ENCODE measurements at regions not wholly inside any gene's neighbourhood (a gene's known extent, or its start where the extent isn't known, plus 50 kb on each side); places are given as distances from the start of the nearest gene placed in this dataset.

DNA sequence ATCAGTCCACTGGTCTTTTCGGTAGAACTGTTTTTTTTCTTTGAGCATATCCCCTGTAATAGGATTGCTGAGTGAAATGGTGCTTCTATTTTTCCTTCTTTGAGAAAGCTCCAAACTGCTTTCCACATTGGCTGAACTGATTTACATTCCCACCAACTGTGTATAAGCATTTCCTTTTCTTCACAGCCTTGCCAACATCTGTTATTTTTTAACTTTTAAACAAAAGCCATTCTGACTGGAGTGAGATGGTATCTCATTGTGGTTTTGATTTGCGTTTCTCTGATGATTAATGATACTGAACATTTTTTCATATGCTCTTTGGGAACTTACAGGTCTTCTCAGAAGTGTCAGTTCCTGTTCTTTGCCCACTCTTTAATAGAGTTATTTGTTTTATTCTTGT, 764.7 kb downstream of the MTRR start:
- no peak overlapping the region for H3K4me2 ChIP-seq

DNA sequence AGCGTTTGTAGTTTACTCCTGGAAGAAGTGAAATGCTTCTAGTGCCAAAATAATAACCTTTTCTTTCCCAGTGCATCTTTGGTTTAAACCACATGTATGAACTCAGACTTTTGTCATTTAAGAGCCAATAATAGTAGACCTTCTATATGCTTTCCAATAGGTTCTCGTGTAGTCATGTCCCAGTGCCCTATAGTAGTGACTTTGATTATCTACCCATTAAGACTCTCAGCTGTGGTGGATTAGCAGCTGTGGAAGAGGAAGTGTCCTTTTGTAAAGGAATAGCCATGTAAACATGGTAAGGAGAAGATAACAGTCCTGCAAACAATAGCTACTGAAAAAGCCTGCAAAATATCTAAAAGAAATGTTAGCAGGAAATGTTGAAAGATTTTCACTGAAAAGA, 765.3 kb downstream of the MTRR start:
- Histone ChIP-seq H3K36me3 (replicated peaks; ENCODE audit: insufficient read depth, low read depth) (no peaks in the 10 kb centered on the region), H3K27ac (peak overlapping the region; percentile 0), H2AFZ (no peak overlapping the region), H4K20me1 (ENCODE audit: insufficient read depth, poor library complexity, severe bottlenecking) (no peaks in the 10 kb centered on the region), H3K27me3 (no peaks in the 10 kb centered on the region), H3K4me1 (ENCODE audit: insufficient read depth) (no peaks in the 10 kb centered on the region), H3K4me3 (no peak overlapping the region), H3K9me2 (replicated peaks; ENCODE audit: insufficient read depth) (no peaks in the 10 kb centered on the region), H3K79me2 (no peaks in the 10 kb centered on the region), H3K9me3 (ENCODE audit: low read depth) (no peaks in the 10 kb centered on the region), H3K4me2 (no peak overlapping the region)
- DNase-seq (ENCODE audit: low spot score): no peak
- TF ChIP-seq EZH2phosphoT487 (IDR thresholded peaks at IDR 0.05; ENCODE audit: low read depth, severe bottlenecking, unreplicated experiment) (no peak), EZH2 (IDR thresholded peaks at IDR 0.05; ENCODE audit: borderline replicate concordance) (no peak)
- TF ChIP-seq, protein P1, sequence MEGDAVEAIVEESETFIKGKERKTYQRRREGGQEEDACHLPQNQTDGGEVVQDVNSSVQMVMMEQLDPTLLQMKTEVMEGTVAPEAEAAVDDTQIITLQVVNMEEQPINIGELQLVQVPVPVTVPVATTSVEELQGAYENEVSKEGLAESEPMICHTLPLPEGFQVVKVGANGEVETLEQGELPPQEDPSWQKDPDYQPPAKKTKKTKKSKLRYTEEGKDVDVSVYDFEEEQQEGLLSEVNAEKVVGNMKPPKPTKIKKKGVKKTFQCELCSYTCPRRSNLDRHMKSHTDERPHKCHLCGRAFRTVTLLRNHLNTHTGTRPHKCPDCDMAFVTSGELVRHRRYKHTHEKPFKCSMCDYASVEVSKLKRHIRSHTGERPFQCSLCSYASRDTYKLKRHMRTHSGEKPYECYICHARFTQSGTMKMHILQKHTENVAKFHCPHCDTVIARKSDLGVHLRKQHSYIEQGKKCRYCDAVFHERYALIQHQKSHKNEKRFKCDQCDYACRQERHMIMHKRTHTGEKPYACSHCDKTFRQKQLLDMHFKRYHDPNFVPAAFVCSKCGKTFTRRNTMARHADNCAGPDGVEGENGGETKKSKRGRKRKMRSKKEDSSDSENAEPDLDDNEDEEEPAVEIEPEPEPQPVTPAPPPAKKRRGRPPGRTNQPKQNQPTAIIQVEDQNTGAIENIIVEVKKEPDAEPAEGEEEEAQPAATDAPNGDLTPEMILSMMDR (IDR thresholded peaks at IDR 0.05; ENCODE audit: poor library complexity): no peak
- WGBS (ENCODE audit: low lambda C conversion rate, missing lambda C conversion rate): 38% methylated on average over 2 of the region's 2 CpGs

More for the DNA sequence above, 764.7 kb downstream of the MTRR start:
- H3K27ac ChIP-seq: peak overlapping the region; percentile 0
- H3K9me3 ChIP-seq (ENCODE audit: low read depth): no peaks in the 10 kb centered on the region
- no peak overlapping the region for H2AFZ ChIP-seq
- TF ChIP-seq, protein P1 (IDR thresholded peaks at IDR 0.05; ENCODE audit: poor library complexity): no peak
- TF ChIP-seq EZH2 (IDR thresholded peaks at IDR 0.05; ENCODE audit: borderline replicate concordance): no peak
- no peak for TF ChIP-seq EZH2phosphoT487 (IDR thresholded peaks at IDR 0.05; ENCODE audit: low read depth, severe bottlenecking, unreplicated experiment)
- no peaks in the 10 kb centered on the region for H3K27me3 ChIP-seq
- no peaks in the 10 kb centered on the region for H3K9me2 ChIP-seq (replicated peaks; ENCODE audit: insufficient read depth)
- H4K20me1 ChIP-seq (ENCODE audit: insufficient read depth, poor library complexity, severe bottlenecking): no peaks in the 10 kb centered on the region
- no peaks in the 10 kb centered on the region for H3K36me3 ChIP-seq (replicated peaks; ENCODE audit: insufficient read depth, low read depth)
- no peak overlapping the region for H3K4me3 ChIP-seq
- no peaks in the 10 kb centered on the region for H3K4me1 ChIP-seq (ENCODE audit: insufficient read depth)
- 28% methylated on average over 2 of the region's 2 CpGs for WGBS (ENCODE audit: low lambda C conversion rate, missing lambda C conversion rate)
- no peak for DNase-seq (ENCODE audit: low spot score)
- H3K79me2 ChIP-seq: no peaks in the 10 kb centered on the region

DNA sequence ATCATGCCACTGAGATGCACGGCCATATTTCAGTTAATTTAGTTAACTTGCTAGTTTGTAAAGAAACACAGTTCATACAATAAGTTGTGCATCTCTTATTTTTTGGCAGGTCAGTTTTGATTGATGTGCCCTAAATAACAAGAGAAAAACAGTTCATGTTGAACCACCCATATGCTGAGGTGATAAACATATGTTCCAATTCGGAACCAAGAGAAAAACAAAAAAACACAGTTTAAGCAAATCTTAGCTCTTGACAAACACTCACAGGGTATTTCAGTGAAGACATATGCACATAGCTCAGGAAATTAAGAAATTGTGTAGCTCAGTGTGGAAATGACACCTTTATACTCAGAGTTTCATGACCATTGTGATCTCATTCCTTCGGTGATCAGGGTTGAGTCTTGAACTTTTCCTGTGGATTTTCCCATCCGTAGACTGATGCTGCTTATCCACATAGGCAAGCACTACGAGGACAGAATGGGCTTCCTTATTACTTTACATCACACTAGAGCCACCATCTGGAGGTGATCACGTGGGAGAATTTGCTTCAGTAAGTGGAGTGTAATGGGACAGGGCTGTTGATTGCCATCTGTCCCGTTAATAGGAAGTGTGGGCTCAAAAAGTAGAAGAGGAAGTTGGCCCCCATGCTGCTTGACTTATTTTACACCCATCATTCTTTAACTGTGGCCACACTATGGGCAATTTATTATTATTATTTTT, 773.0 kb downstream of the MTRR start:
- no peaks in the 10 kb centered on the region for H3K9me3 ChIP-seq (ENCODE audit: low read depth)
- H3K27ac ChIP-seq: no peak overlapping the region
- DNase-seq (ENCODE audit: low spot score): no peak
- H3K4me1 ChIP-seq (ENCODE audit: insufficient read depth): peaks cover 9% of the 10 kb centered on the region
- no peaks in the 10 kb centered on the region for H3K27me3 ChIP-seq
- no peak for TF ChIP-seq EZH2 (IDR thresholded peaks at IDR 0.05; ENCODE audit: borderline replicate concordance)
- TF ChIP-seq, protein P1 (IDR thresholded peaks at IDR 0.05; ENCODE audit: poor library complexity): no peak
- TF ChIP-seq EZH2phosphoT487 (IDR thresholded peaks at IDR 0.05; ENCODE audit: low read depth, severe bottlenecking, unreplicated experiment): no peak
- H3K9me2 ChIP-seq (replicated peaks; ENCODE audit: insufficient read depth): no peaks in the 10 kb centered on the region
- H3K79me2 ChIP-seq: no peaks in the 10 kb centered on the region
- no peaks in the 10 kb centered on the region for H3K36me3 ChIP-seq (replicated peaks; ENCODE audit: insufficient read depth, low read depth)
- WGBS (ENCODE audit: low lambda C conversion rate, missing lambda C conversion rate): 93% methylated on average over 7 of the region's 7 CpGs
- H2AFZ ChIP-seq: no peak overlapping the region
- no peak overlapping the region for H3K4me3 ChIP-seq
- no peak overlapping the region for H3K4me2 ChIP-seq
- no peaks in the 10 kb centered on the region for H4K20me1 ChIP-seq (ENCODE audit: insufficient read depth, poor library complexity, severe bottlenecking)
